AG09309 (cell line): ENCODE measurements at regions not wholly inside any gene's neighbourhood (a gene's known extent, or its start where the extent isn't known, plus 50 kb on each side); places are given as distances from the start of the nearest gene placed in this dataset.

ENCODE experiments used
- DNase-seq: peaks from one replicate; pipeline ENCODE4 v3.0.0-alpha.2; 2010; ENCODE audit warnings: low read depth
- H3K4me3 ChIP-seq: 2 replicates; pipeline ENCODE4 v1.5.1; 2011; ENCODE audit warnings: mild to moderate bottlenecking, low read depth, low read length, moderate library complexity; ENCODE audit not compliant: control insufficient read depth
- CTCF ChIP-seq: IDR thresholded peaks from 2 replicates; pipeline ENCODE4 v1.5.1; 2011; ENCODE audit warnings: mild to moderate bottlenecking, low read depth, low read length, inconsistent platforms; ENCODE audit not compliant: insufficient read depth, control insufficient read depth; ENCODE audit errors: missing control alignments

- TF ChIP-seq CTCF = no peak
- no peak for DNase-seq
- no peak overlapping the region for H3K4me3 ChIP-seq
Measured at GRCh38 chr11:19294444-19294843, 53.7 kb upstream of the E2F8 start.

- no peak overlapping the region for H3K4me3 ChIP-seq
- no peak for TF ChIP-seq CTCF
Measured at GRCh38 chr11:19291064-19291463, 50.3 kb upstream of the E2F8 start.

More at GRCh38 chr11:19291064-19291463, 50.3 kb upstream of the E2F8 start:
- no peak for DNase-seq
